GM23248 (cell line): ENCODE measurements at regions not wholly inside any gene's neighbourhood (a gene's known extent, or its start where the extent isn't known, plus 50 kb on each side); places are given as distances from the start of the nearest gene placed in this dataset.

ENCODE experiments used
- DNase-seq: peaks from one replicate; pipeline ENCODE4 v3.0.0-alpha.2; 2015
- H2AFZ ChIP-seq: fragments of 200-600 bp; sonication (generic); 2 replicates; pipeline ENCODE4 v1.6.1; 2016; ENCODE audit warnings: antibody characterized with exemption
- H3F3A ChIP-seq: fragments of 200-600 bp; sonication (generic); 2 replicates; pipeline ENCODE4 v1.6.1; 2016; ENCODE audit warnings: mild to moderate bottlenecking, antibody characterized with exemption, mixed run types; ENCODE audit not compliant: insufficient read depth
- H3K27ac ChIP-seq: fragments of 200-600 bp; sonication (generic); 2 replicates; pipeline ENCODE4 v1.5.1; 2016; ENCODE audit warnings: mild to moderate bottlenecking
- H3K27me3 ChIP-seq: fragments of 200-600 bp; sonication (generic); replicated peaks from 2 replicates; pipeline ENCODE4 v1.6.1; 2016; ENCODE audit warnings: mild to moderate bottlenecking; ENCODE audit not compliant: insufficient read depth
- H3K36me3 ChIP-seq: fragments of 200-600 bp; sonication (generic); 2 replicates; pipeline ENCODE4 v1.6.1; 2016; ENCODE audit warnings: low read depth, mild to moderate bottlenecking
- H3K4me1 ChIP-seq: fragments of 200-600 bp; sonication (generic); 2 replicates; pipeline ENCODE4 v1.6.1; 2016; ENCODE audit warnings: mild to moderate bottlenecking; ENCODE audit not compliant: insufficient read depth
- H3K4me2 ChIP-seq: fragments of 200-600 bp; sonication (generic); one replicate; pipeline ENCODE4 v1.6.1; 2016; ENCODE audit warnings: mild to moderate bottlenecking; ENCODE audit not compliant: unreplicated experiment
- H3K4me3 ChIP-seq: fragments of 200-600 bp; sonication (generic); 2 replicates; pipeline ENCODE4 v1.5.1; 2016; ENCODE audit warnings: mild to moderate bottlenecking
- H3K79me2 ChIP-seq: fragments of 200-600 bp; sonication (generic); 2 replicates; pipeline ENCODE4 v1.6.1; 2016; ENCODE audit warnings: mild to moderate bottlenecking; ENCODE audit not compliant: insufficient read depth
- H3K9ac ChIP-seq: fragments of 200-600 bp; sonication (generic); 2 replicates; pipeline ENCODE4 v1.6.1; 2016; ENCODE audit warnings: mild to moderate bottlenecking
- H3K9me2 ChIP-seq: fragments of 200-600 bp; sonication (generic); 2 replicates; pipeline ENCODE4 v1.6.1; 2016; ENCODE audit warnings: mixed run types, mild to moderate bottlenecking, moderate library complexity; ENCODE audit not compliant: insufficient read depth
- H3K9me3 ChIP-seq: fragments of 200-600 bp; sonication (generic); one replicate; pipeline ENCODE4 v1.6.1; 2017; ENCODE audit warnings: low read depth
- H4K20me1 ChIP-seq: fragments of 200-600 bp; sonication (generic); 2 replicates; pipeline ENCODE4 v1.6.0; 2016; ENCODE audit not compliant: insufficient read depth
- EZH2 ChIP-seq: fragments of 200-600 bp; sonication (generic); IDR thresholded peaks from 2 replicates; pipeline ENCODE4 v1.6.1; 2018; ENCODE audit warnings: antibody characterized with exemption, mild to moderate bottlenecking; ENCODE audit not compliant: insufficient read depth, poor library complexity, severe bottlenecking
- EZH2phosphoT487 ChIP-seq: fragments of 200-600 bp; sonication (generic); IDR thresholded peaks from 2 replicates; pipeline ENCODE4 v1.6.1; 2018; ENCODE audit warnings: antibody characterized with exemption, moderate library complexity, mild to moderate bottlenecking, low read depth; ENCODE audit not compliant: insufficient read depth
- WGBS, 2 experiments: methylation state at CpG; one replicate each; pipeline ENCODE4 v1.1.6; 2015 to 2017; ENCODE audit warnings: low lambda C conversion rate in 2 of 2, low coverage in 1 of 2; ENCODE audit errors: missing lambda C conversion rate in 2 of 2; 5-methylcytosine and 5-hydroxymethylcytosine counted together
- in situ Hi-C: fragments of 300-500 bp; cut with MboI; formaldehyde crosslinking; loops from 2 replicates; pipeline ENCODE4 v1.15.0; 2020

GRCh38 chr10:128614016-128614605, 487.9 kb upstream of the MKI67 start:
- no peak for DNase-seq
- no peaks in the 10 kb centered on the region for H3K36me3 ChIP-seq
- no peak overlapping the region for H3K27ac ChIP-seq
- no peaks in the 10 kb centered on the region for H3K27me3 ChIP-seq
- in situ Hi-C loops: no loop called here
- TF ChIP-seq EZH2phosphoT487 (no peak), EZH2 (no peak)
- WGBS, 2 experiments: 46 to 53% methylated on average over 11 of the region's 11 CpGs
- no peaks in the 10 kb centered on the region for H4K20me1 ChIP-seq
- no peaks in the 10 kb centered on the region for H3K9me3 ChIP-seq
- no peak overlapping the region for H2AFZ ChIP-seq
- no peaks in the 10 kb centered on the region for H3K4me1 ChIP-seq
- H3K4me3 ChIP-seq: no peak overlapping the region
- no peak overlapping the region for H3K4me2 ChIP-seq
- no peaks in the 10 kb centered on the region for H3F3A ChIP-seq
- no peaks in the 10 kb centered on the region for H3K79me2 ChIP-seq
- H3K9ac ChIP-seq: no peak overlapping the region
- H3K9me2 ChIP-seq: no peaks in the 10 kb centered on the region

GRCh38 chr10:128614802-128615553, 488.8 kb upstream of the MKI67 start:
- 22 to 26% methylated on average over 5 of the region's 5 CpGs for WGBS, 2 experiments
- Histone ChIP-seq H3K9me3 (no peaks in the 10 kb centered on the region), H3F3A (no peaks in the 10 kb centered on the region), H3K36me3 (no peaks in the 10 kb centered on the region), H3K9ac (no peak overlapping the region), H2AFZ (no peak overlapping the region), H3K79me2 (no peaks in the 10 kb centered on the region), H3K27ac (no peak overlapping the region), H3K4me2 (no peak overlapping the region), H3K27me3 (no peaks in the 10 kb centered on the region), H3K4me1 (no peaks in the 10 kb centered on the region), H3K9me2 (no peaks in the 10 kb centered on the region), H3K4me3 (no peak overlapping the region), H4K20me1 (no peaks in the 10 kb centered on the region)
- TF ChIP-seq EZH2phosphoT487: no peak
- TF ChIP-seq EZH2: no peak
- DNase-seq: no peak
- in situ Hi-C loops: no loop called here

GRCh38 chr10:128617532-128617931, 491.3 kb upstream of the MKI67 start:
- no peaks in the 10 kb centered on the region for H4K20me1 ChIP-seq
- no peaks in the 10 kb centered on the region for H3K9me2 ChIP-seq
- no peak for DNase-seq
- H3K9ac ChIP-seq: no peak overlapping the region
- no peaks in the 10 kb centered on the region for H3K36me3 ChIP-seq
- no peak overlapping the region for H3K4me2 ChIP-seq
- no peaks in the 10 kb centered on the region for H3K9me3 ChIP-seq
- H3F3A ChIP-seq: no peaks in the 10 kb centered on the region
- no peaks in the 10 kb centered on the region for H3K4me1 ChIP-seq
- no peaks in the 10 kb centered on the region for H3K79me2 ChIP-seq
- no peak overlapping the region for H3K27ac ChIP-seq
- H2AFZ ChIP-seq: no peak overlapping the region
- TF ChIP-seq EZH2phosphoT487: no peak
- TF ChIP-seq EZH2: no peak
- no peaks in the 10 kb centered on the region for H3K27me3 ChIP-seq
- no peak overlapping the region for H3K4me3 ChIP-seq
- WGBS, 2 experiments: 7 to 16% methylated on average over 2 of the region's 2 CpGs
- in situ Hi-C loops: no loop called here

DNA sequence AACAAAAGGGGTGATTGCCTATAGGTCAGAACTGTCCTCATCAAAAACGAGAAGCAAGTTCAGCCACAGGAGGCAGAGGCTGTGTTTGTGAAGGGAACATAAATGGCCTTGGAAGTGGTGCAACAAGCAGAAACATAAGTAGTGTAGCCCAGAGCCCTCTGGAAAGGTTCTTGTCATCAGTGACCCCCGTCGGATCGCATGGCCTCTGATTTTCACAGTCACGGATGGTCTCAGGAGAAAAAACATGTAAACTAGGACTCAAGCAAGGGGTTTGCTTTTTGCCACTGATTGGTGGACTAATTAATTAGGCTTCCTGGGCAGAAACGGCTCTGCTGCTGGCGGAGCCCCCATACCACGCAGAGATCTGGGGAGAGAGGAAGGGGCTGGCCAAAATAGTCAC, 496.5 kb upstream of the MKI67 start:
- 73 to 78% methylated on average over 8 of the region's 8 CpGs for WGBS, 2 experiments
- Histone ChIP-seq H3K4me3 (no peak overlapping the region), H3F3A (no peaks in the 10 kb centered on the region), H3K27ac (no peak overlapping the region), H4K20me1 (no peaks in the 10 kb centered on the region), H3K36me3 (no peaks in the 10 kb centered on the region), H3K4me1 (no peaks in the 10 kb centered on the region), H2AFZ (no peak overlapping the region), H3K9me3 (no peaks in the 10 kb centered on the region), H3K27me3 (no peaks in the 10 kb centered on the region), H3K4me2 (no peak overlapping the region), H3K79me2 (no peaks in the 10 kb centered on the region), H3K9me2 (no peaks in the 10 kb centered on the region), H3K9ac (no peak overlapping the region)
- in situ Hi-C loops: no loop called here
- DNase-seq: no peak
- TF ChIP-seq EZH2: no peak
- no peak for TF ChIP-seq EZH2phosphoT487
